GM12892 (cell line): ENCODE measurements at regions not wholly inside any gene's neighbourhood (a gene's known extent, or its start where the extent isn't known, plus 50 kb on each side); places are given as distances from the start of the nearest gene placed in this dataset.

ENCODE experiments used
- DNase-seq: peaks from one replicate; pipeline ENCODE4 v3.0.0; 2011; ENCODE audit not compliant: insufficient read length
- FAIRE-seq: peaks from 2 replicates; lab custom pipeline; 2011; peaks lifted over from hg19 to GRCh38; lab: Jason Lieb, UNC
- POLR2A ChIP-seq: IDR thresholded peaks from 2 replicates; pipeline ENCODE4 v1.6.1; 2011; ENCODE audit warnings: low read depth, low read length, control low read depth
- POLR2AphosphoS5 ChIP-seq: IDR thresholded peaks from 2 replicates; pipeline ENCODE4 v1.6.1; 2011; ENCODE audit warnings: low read depth, low read length, control low read depth
- TAF1 ChIP-seq: IDR thresholded peaks from 2 replicates; pipeline ENCODE4 v1.6.1; 2011; ENCODE audit warnings: low read depth, mild to moderate bottlenecking, control low read depth, low read length, borderline replicate concordance

GRCh38 chr12:93078577-93078976, 149.5 kb upstream of the EEA1 start:
- DNase-seq = no peak
- FAIRE-seq = no peak
- TF ChIP-seq POLR2AphosphoS5 (no peak), TAF1 (no peak), POLR2A (no peak)

- DNase-seq (no peak), FAIRE-seq (no peak)
- no peak for TF ChIP-seq TAF1
- TF ChIP-seq POLR2AphosphoS5 = no peak
- TF ChIP-seq POLR2A = no peak
These were observed 150.2 kb upstream of the EEA1 start for GRCh38 chr12:93079271-93079670.

- DNase-seq = no peak
- TF ChIP-seq POLR2A = no peak
- no peak for TF ChIP-seq TAF1
- TF ChIP-seq POLR2AphosphoS5 = no peak
- no peak for FAIRE-seq
These were observed 150.9 kb upstream of the EEA1 start for GRCh38 chr12:93079976-93080375.

GRCh38 chr12:93080452-93080851, 151.4 kb upstream of the EEA1 start:
- FAIRE-seq (no peak), DNase-seq (no peak)
- no peak for TF ChIP-seq POLR2AphosphoS5
- no peak for TF ChIP-seq POLR2A
- TF ChIP-seq TAF1 = no peak

- TF ChIP-seq TAF1 (no peak), POLR2AphosphoS5 (no peak), POLR2A (no peak)
- no peak for DNase-seq
- no peak for FAIRE-seq
These were observed 152.1 kb upstream of the EEA1 start for GRCh38 chr12:93080994-93081809.

GRCh38 chr12:93081810-93082165, 152.7 kb upstream of the EEA1 start:
- no peak for DNase-seq
- no peak for FAIRE-seq
- no peak for TF ChIP-seq POLR2AphosphoS5
- TF ChIP-seq POLR2A = no peak
- TF ChIP-seq TAF1 = no peak

GRCh38 chr12:93085383-93086287, 156.5 kb upstream of the EEA1 start:
- TF ChIP-seq POLR2A (no peak), POLR2AphosphoS5 (no peak), TAF1 (no peak)
- FAIRE-seq (no peak), DNase-seq (no peak)

- no peak for FAIRE-seq
These were observed 157.2 kb upstream of the EEA1 start for GRCh38 chr12:93086288-93086727.

GRCh38 chr12:93087840-93088610, 158.9 kb upstream of the EEA1 start:
- FAIRE-seq (no peak), DNase-seq (no peak)

More at GRCh38 chr12:93086288-93086727, 157.2 kb upstream of the EEA1 start:
- DNase-seq = no peak
- TF ChIP-seq TAF1 = no peak
- TF ChIP-seq POLR2A = no peak
- TF ChIP-seq POLR2AphosphoS5 = no peak

GRCh38 chr12:93089805-93090569, 160.9 kb upstream of the EEA1 start:
- TF ChIP-seq TAF1 = no peak
- TF ChIP-seq POLR2A = no peak
- no peak for TF ChIP-seq POLR2AphosphoS5
- FAIRE-seq = no peak
- no peak for DNase-seq

More at GRCh38 chr12:93087840-93088610, 158.9 kb upstream of the EEA1 start:
- no peak for TF ChIP-seq TAF1
- no peak for TF ChIP-seq POLR2AphosphoS5
- no peak for TF ChIP-seq POLR2A

GRCh38 chr12:93090731-93091172, 161.7 kb upstream of the EEA1 start:
- TF ChIP-seq TAF1 (no peak), POLR2A (no peak), POLR2AphosphoS5 (no peak)
- FAIRE-seq = no peak
- DNase-seq = no peak
